GM19043 (cell line): ENCODE measurements at regions not wholly inside any gene's neighbourhood (a gene's known extent, or its start where the extent isn't known, plus 50 kb on each side); places are given as distances from the start of the nearest gene placed in this dataset.

ENCODE experiments used
- ATAC-seq: cut with Tn5 transposase; IDR thresholded peaks from one replicate; pipeline ENCODE4 v1.9.1; 2021; ENCODE audit warnings: low read depth; ENCODE audit not compliant: unreplicated experiment

DNA sequence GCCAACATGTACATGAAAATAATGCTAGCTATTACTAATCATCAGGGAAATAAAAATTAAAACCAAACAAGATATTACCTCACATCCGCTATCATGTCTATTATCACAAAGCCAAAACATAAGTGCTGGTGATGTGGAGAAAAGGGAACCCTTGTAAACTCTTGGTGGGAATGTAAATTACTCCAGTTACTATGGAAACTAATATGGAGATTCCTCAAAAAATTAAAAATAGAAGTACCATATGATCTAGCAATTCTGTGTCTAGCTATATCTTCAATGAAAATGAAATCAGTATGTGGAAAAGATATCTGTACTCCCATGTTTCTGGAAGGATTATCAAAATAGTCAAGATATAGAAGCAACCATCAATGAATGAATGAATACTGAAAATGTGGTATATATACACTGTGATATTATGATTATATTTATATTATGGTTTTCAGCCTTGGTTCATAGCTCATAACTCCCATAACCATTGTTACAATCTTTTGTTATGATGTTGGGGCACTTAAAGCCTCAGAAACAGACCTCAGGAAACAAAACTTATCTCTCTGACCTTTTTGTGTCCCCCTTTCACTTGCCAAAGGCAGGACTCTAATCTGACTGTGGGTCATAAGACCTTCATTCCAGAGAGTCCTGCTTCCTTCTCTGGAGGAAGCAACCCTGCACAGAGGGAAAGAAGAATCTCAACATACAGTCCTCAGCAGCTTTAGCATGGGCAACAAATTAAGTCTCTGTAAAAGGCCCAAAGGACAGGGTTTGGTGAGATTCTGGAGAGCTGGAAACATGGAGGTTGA is 933.2 kb downstream of the ADGRL3 start:
- ATAC-seq = no peak

DNA sequence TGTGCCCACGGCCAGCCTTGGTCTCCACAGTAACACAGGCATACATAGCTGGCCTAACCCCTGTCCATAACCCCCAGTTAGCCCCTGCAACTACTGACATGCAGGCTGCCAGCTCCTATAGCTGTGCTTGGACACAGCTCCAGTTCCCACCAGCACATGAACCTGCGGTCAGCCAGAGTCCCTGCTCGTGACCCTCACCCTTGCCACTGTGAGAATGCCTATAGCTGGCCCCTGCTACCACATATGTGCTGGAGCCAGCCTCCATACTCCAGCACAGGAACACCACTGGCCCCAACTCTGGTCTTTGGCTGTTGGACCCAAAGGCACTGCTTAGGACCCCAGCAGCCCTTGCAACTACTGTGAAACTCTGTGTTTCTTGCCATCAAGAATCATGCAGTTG is 930.9 kb downstream of the ADGRL3 start:
- ATAC-seq = no peak

DNA sequence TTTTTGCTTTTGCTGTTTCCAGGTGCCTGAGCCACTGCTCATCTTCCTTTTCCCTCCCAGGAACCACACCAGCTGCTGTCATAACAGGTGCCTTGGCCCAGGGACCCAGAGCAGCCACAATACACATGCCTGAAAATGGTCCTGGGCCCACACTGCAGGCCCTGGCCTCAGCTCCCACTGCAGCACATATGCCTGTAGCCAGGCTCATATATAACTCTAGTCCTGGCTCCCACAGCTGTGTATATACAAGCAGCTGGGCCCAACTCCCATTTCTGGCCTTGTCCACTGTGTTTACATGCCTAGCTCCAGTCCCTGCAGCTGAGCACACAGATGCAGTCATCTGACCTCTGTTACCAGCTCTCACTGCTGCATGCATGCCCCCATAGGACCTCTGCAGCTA is 930.5 kb downstream of the ADGRL3 start:
- ATAC-seq = no peak

DNA sequence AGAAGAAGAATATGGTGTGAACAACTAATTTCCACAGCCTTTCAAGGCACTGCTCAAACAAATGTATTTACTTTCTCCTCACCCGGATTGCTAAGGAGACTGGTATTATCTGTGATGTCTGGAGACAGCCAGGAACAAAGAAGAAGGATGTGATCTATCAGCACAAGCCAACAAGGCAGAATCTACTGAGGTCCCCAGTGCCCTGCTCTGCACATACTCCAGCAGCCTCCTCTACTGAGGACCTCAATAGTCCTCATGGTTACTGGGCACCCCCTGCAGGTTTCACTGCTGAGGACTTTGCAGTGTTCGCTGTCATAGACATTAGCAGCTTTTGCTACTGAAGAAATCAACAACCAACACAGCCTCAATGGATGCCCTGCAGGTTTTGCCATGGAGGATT is 930.1 kb downstream of the ADGRL3 start:
- ATAC-seq = no peak
